ENCODE measurements at regions not wholly inside any gene's neighbourhood (a gene's known extent, or its start where the extent isn't known, plus 50 kb on each side); places are given as distances from the start of the nearest gene placed in this dataset.

GRCh38 chr1:227433663-227434341, 115.5 kb upstream of the CDC42BPA start:
- H3K9me2 ChIP-seq (ENCODE audit: insufficient read depth, low read length), result no peaks in the 10 kb centered on the region
- no peak overlapping the region for H3K4me3 ChIP-seq (ENCODE audit: low read length)
- no peaks in the 10 kb centered on the region for H3K9me3 ChIP-seq (ENCODE audit: low read length)
- H2AFZ ChIP-seq (ENCODE audit: low read depth, low read length), result no peak overlapping the region
- no peaks in the 10 kb centered on the region for H3K79me2 ChIP-seq (replicated peaks; ENCODE audit: insufficient read depth, low read length)
- H3K27ac ChIP-seq (ENCODE audit: low read length), result no peak overlapping the region
- TF ChIP-seq EP300 (conservative IDR thresholded peaks at IDR 0.05; ENCODE audit: poor library complexity, severe bottlenecking) (no peak), SMC3 (conservative IDR thresholded peaks at IDR 0.05; ENCODE audit: poor library complexity) (no peak), CTCF (IDR thresholded peaks at IDR 0.05; ENCODE audit: poor library complexity, severe bottlenecking) (no peak), EZH2 (IDR thresholded peaks at IDR 0.05; ENCODE audit: borderline replicate concordance, insufficient read depth, low read length, poor library complexity, severe bottlenecking) (no peak), RAD21 (conservative IDR thresholded peaks at IDR 0.05) (no peak), TAF1 (IDR thresholded peaks at IDR 0.05; ENCODE audit: low read depth) (no peak), POLR2AphosphoS5 (IDR thresholded peaks at IDR 0.05) (no peak), MXI1 (conservative IDR thresholded peaks at IDR 0.05; ENCODE audit: poor library complexity, severe bottlenecking) (no peak)
- TF ChIP-seq, protein P1, sequence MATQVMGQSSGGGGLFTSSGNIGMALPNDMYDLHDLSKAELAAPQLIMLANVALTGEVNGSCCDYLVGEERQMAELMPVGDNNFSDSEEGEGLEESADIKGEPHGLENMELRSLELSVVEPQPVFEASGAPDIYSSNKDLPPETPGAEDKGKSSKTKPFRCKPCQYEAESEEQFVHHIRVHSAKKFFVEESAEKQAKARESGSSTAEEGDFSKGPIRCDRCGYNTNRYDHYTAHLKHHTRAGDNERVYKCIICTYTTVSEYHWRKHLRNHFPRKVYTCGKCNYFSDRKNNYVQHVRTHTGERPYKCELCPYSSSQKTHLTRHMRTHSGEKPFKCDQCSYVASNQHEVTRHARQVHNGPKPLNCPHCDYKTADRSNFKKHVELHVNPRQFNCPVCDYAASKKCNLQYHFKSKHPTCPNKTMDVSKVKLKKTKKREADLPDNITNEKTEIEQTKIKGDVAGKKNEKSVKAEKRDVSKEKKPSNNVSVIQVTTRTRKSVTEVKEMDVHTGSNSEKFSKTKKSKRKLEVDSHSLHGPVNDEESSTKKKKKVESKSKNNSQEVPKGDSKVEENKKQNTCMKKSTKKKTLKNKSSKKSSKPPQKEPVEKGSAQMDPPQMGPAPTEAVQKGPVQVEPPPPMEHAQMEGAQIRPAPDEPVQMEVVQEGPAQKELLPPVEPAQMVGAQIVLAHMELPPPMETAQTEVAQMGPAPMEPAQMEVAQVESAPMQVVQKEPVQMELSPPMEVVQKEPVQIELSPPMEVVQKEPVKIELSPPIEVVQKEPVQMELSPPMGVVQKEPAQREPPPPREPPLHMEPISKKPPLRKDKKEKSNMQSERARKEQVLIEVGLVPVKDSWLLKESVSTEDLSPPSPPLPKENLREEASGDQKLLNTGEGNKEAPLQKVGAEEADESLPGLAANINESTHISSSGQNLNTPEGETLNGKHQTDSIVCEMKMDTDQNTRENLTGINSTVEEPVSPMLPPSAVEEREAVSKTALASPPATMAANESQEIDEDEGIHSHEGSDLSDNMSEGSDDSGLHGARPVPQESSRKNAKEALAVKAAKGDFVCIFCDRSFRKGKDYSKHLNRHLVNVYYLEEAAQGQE (IDR thresholded peaks at IDR 0.05; ENCODE audit: borderline replicate concordance), result no peak
- no peak overlapping the region for H3K4me2 ChIP-seq (ENCODE audit: low read length)
- H3K36me3 ChIP-seq (ENCODE audit: insufficient read depth, low read length), result no peaks in the 10 kb centered on the region
- H4K20me1 ChIP-seq (ENCODE audit: insufficient read depth), result no peaks in the 10 kb centered on the region
- H3F3A ChIP-seq (ENCODE audit: insufficient read depth, low read length, poor library complexity, severe bottlenecking), result no peaks in the 10 kb centered on the region
- no peak overlapping the region for H3K9ac ChIP-seq (ENCODE audit: low read length)
- H3K27me3 ChIP-seq (ENCODE audit: insufficient read depth, low read depth, low read length), result no peaks in the 10 kb centered on the region

GRCh38 chr1:227432981-227433380, 114.7 kb upstream of the CDC42BPA start:
- Histone ChIP-seq H3F3A (ENCODE audit: insufficient read depth, low read length, poor library complexity, severe bottlenecking) (no peaks in the 10 kb centered on the region), H3K4me3 (ENCODE audit: low read length) (no peak overlapping the region), H3K4me2 (ENCODE audit: low read length) (no peak overlapping the region), H2AFZ (ENCODE audit: low read depth, low read length) (no peak overlapping the region), H4K20me1 (ENCODE audit: insufficient read depth) (no peaks in the 10 kb centered on the region), H3K36me3 (ENCODE audit: insufficient read depth, low read length) (no peaks in the 10 kb centered on the region), H3K9me2 (ENCODE audit: insufficient read depth, low read length) (no peaks in the 10 kb centered on the region), H3K9ac (ENCODE audit: low read length) (no peak overlapping the region), H3K27ac (ENCODE audit: low read length) (no peak overlapping the region), H3K27me3 (ENCODE audit: insufficient read depth, low read depth, low read length) (no peaks in the 10 kb centered on the region), H3K79me2 (replicated peaks; ENCODE audit: insufficient read depth, low read length) (no peaks in the 10 kb centered on the region), H3K9me3 (ENCODE audit: low read length) (no peaks in the 10 kb centered on the region)
- TF ChIP-seq EP300 (conservative IDR thresholded peaks at IDR 0.05; ENCODE audit: poor library complexity, severe bottlenecking) (no peak), SMC3 (conservative IDR thresholded peaks at IDR 0.05; ENCODE audit: poor library complexity) (no peak), EZH2 (IDR thresholded peaks at IDR 0.05; ENCODE audit: borderline replicate concordance, insufficient read depth, low read length, poor library complexity, severe bottlenecking) (no peak), RAD21 (conservative IDR thresholded peaks at IDR 0.05) (no peak), MXI1 (conservative IDR thresholded peaks at IDR 0.05; ENCODE audit: poor library complexity, severe bottlenecking) (no peak), CTCF (IDR thresholded peaks at IDR 0.05; ENCODE audit: poor library complexity, severe bottlenecking) (no peak), TAF1 (IDR thresholded peaks at IDR 0.05; ENCODE audit: low read depth) (no peak), POLR2AphosphoS5 (IDR thresholded peaks at IDR 0.05) (no peak)

Data from neural cell (in vitro differentiated cells).